Fibroblast of lung (primary cell): ENCODE measurements at regions not wholly inside any gene's neighbourhood (a gene's known extent, or its start where the extent isn't known, plus 50 kb on each side); places are given as distances from the start of the nearest gene placed in this dataset.

Experiments
- EZH2 ChIP-seq: IDR thresholded peaks from 2 replicates; pipeline ENCODE4 v1.5.1; 2012; ENCODE audit warnings: low read length, control low read depth, mild to moderate bottlenecking; ENCODE audit errors: missing control alignments
- TF ChIP-seq, protein P1 (sequence below), 2 donors: IDR thresholded peaks in 1 of 2; conservative IDR thresholded peaks in 1 of 2; 1 replicate in 1 of 2; 2 replicates in 1 of 2; pipeline ENCODE4 v1.5.1; 2011 to 2012; ENCODE audit warnings: low read length in 2 of 2, control low read depth in 1 of 2, inconsistent platforms in 1 of 2, low read depth in 1 of 2, mild to moderate bottlenecking in 1 of 2

DNA sequence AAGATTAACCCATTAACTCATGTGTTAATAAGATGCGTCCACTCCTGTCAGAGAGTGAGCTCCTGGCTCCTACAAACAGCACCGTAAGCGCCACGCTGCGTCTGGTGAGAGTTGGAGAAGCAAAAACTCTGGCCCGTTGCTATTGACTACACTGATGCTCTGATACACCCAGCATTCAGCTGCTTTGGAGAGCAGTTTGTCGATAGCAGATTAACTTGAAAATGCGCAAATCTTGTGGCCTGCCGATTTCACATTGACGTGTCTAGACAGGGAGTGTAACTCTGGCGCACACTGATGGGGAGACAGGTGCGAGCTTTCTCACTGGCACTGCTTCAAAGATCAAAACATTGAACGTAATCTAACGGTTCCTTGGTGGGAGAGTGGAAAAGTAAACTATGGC lies 151.7 kb upstream of the RPS6KA2 start:
- TF ChIP-seq, protein P1, sequence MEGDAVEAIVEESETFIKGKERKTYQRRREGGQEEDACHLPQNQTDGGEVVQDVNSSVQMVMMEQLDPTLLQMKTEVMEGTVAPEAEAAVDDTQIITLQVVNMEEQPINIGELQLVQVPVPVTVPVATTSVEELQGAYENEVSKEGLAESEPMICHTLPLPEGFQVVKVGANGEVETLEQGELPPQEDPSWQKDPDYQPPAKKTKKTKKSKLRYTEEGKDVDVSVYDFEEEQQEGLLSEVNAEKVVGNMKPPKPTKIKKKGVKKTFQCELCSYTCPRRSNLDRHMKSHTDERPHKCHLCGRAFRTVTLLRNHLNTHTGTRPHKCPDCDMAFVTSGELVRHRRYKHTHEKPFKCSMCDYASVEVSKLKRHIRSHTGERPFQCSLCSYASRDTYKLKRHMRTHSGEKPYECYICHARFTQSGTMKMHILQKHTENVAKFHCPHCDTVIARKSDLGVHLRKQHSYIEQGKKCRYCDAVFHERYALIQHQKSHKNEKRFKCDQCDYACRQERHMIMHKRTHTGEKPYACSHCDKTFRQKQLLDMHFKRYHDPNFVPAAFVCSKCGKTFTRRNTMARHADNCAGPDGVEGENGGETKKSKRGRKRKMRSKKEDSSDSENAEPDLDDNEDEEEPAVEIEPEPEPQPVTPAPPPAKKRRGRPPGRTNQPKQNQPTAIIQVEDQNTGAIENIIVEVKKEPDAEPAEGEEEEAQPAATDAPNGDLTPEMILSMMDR (conservative IDR thresholded peaks at IDR 0.05 in 1 of 2, IDR thresholded peaks at IDR 0.05 in 1 of 2; ENCODE audit: low read depth in 1 of 2, low read length in 2 of 2), result no peak
- no peak for TF ChIP-seq EZH2
